ENCODE measurements at regions not wholly inside any gene's neighbourhood (a gene's known extent, or its start where the extent isn't known, plus 50 kb on each side); places are given as distances from the start of the nearest gene placed in this dataset.

- Histone ChIP-seq H3K27ac (no peak overlapping the region), H3K27me3 (no peaks in the 10 kb centered on the region), H3K9me3 (no peaks in the 10 kb centered on the region), H3K36me3 (no peaks in the 10 kb centered on the region), H3K4me1 (no peaks in the 10 kb centered on the region), H3K4me3 (no peak overlapping the region)
- DNase-seq (ENCODE audit: low spot score in 2 of 2), result no peak
- no peak for TF ChIP-seq POLR2AphosphoS5 (IDR thresholded peaks at IDR 0.05)
- TF ChIP-seq CTCF (IDR thresholded peaks at IDR 0.05), result no peak
- no peak for TF ChIP-seq POLR2A (IDR thresholded peaks at IDR 0.05)
- TF ChIP-seq EP300 (IDR thresholded peaks at IDR 0.05), result no peak
- 88% methylated on average over 1 of the region's 1 CpG for WGBS
These were observed 87.4 kb upstream of the LRRC55 start for GRCh38 chr11:57094181-57094935.

- WGBS, result 75% methylated on average over 3 of the region's 3 CpGs
- Histone ChIP-seq H3K9me3 (no peaks in the 10 kb centered on the region), H3K4me3 (no peak overlapping the region), H3K27ac (no peak overlapping the region), H3K36me3 (no peaks in the 10 kb centered on the region), H3K27me3 (no peaks in the 10 kb centered on the region), H3K4me1 (no peaks in the 10 kb centered on the region)
- DNase-seq (ENCODE audit: low spot score in 2 of 2), result no peak
- TF ChIP-seq POLR2A (IDR thresholded peaks at IDR 0.05) (no peak), EP300 (IDR thresholded peaks at IDR 0.05) (no peak), POLR2AphosphoS5 (IDR thresholded peaks at IDR 0.05) (no peak), CTCF (IDR thresholded peaks at IDR 0.05) (no peak)
These were observed 86.3 kb upstream of the LRRC55 start for GRCh38 chr11:57095417-57095816.

GRCh38 chr11:57095896-57096295 lies 85.9 kb upstream of the LRRC55 start:
- no peaks in the 10 kb centered on the region for H3K9me3 ChIP-seq
- 91% methylated on average over 3 of the region's 3 CpGs for WGBS
- TF ChIP-seq POLR2A (IDR thresholded peaks at IDR 0.05), result no peak
- no peak for TF ChIP-seq EP300 (IDR thresholded peaks at IDR 0.05)
- no peak for TF ChIP-seq POLR2AphosphoS5 (IDR thresholded peaks at IDR 0.05)
- TF ChIP-seq CTCF (IDR thresholded peaks at IDR 0.05), result no peak
- no peak for DNase-seq (ENCODE audit: low spot score in 2 of 2)
- H3K4me3 ChIP-seq, result no peak overlapping the region
- H3K4me1 ChIP-seq, result no peaks in the 10 kb centered on the region
- H3K27me3 ChIP-seq, result no peaks in the 10 kb centered on the region
- H3K27ac ChIP-seq, result no peak overlapping the region
- no peaks in the 10 kb centered on the region for H3K36me3 ChIP-seq

GRCh38 chr11:57097149-57097548 lies 84.6 kb upstream of the LRRC55 start:
- no peak for DNase-seq (ENCODE audit: low spot score in 2 of 2)
- no peaks in the 10 kb centered on the region for H3K36me3 ChIP-seq
- 96% methylated on average over 2 of the region's 2 CpGs for WGBS
- no peak overlapping the region for H3K27ac ChIP-seq
- no peaks in the 10 kb centered on the region for H3K9me3 ChIP-seq
- no peak overlapping the region for H3K4me3 ChIP-seq
- no peak for TF ChIP-seq EP300 (IDR thresholded peaks at IDR 0.05)
- TF ChIP-seq CTCF (IDR thresholded peaks at IDR 0.05), result no peak
- TF ChIP-seq POLR2AphosphoS5 (IDR thresholded peaks at IDR 0.05), result no peak
- no peak for TF ChIP-seq POLR2A (IDR thresholded peaks at IDR 0.05)
- no peaks in the 10 kb centered on the region for H3K4me1 ChIP-seq
- no peaks in the 10 kb centered on the region for H3K27me3 ChIP-seq

- H3K4me3 ChIP-seq, result no peak overlapping the region
- H3K9me3 ChIP-seq, result no peaks in the 10 kb centered on the region
- no peaks in the 10 kb centered on the region for H3K36me3 ChIP-seq
- H3K4me1 ChIP-seq, result no peaks in the 10 kb centered on the region
- no peak for TF ChIP-seq POLR2AphosphoS5 (IDR thresholded peaks at IDR 0.05)
- no peak for TF ChIP-seq CTCF (IDR thresholded peaks at IDR 0.05)
- TF ChIP-seq POLR2A (IDR thresholded peaks at IDR 0.05), result no peak
- TF ChIP-seq EP300 (IDR thresholded peaks at IDR 0.05), result no peak
- DNase-seq (ENCODE audit: low spot score in 2 of 2), result no peak
- H3K27me3 ChIP-seq, result no peaks in the 10 kb centered on the region
- 81% methylated on average over 2 of the region's 2 CpGs for WGBS
- H3K27ac ChIP-seq, result no peak overlapping the region
These were observed 83.6 kb upstream of the LRRC55 start for GRCh38 chr11:57098191-57098590.

All from suprapubic skin (tissue), 4 donors.